K562 (cell line): ENCODE measurements at regions not wholly inside any gene's neighbourhood (a gene's known extent, or its start where the extent isn't known, plus 50 kb on each side); places are given as distances from the start of the nearest gene placed in this dataset.

ENCODE experiments used
- ATAC-seq: fragments of 200-7000 bp; cut with Tn5 transposase; 3 replicates; pipeline ENCODE4 v1.9.1; 2020; ENCODE audit warnings: moderate library complexity
- BruUV-seq: library from RNA; stranded (reverse); fragments of 400-500 nt; replicated peaks from 2 replicates; lab custom pipeline; 2021; lab: Mats Ljungman, UMichigan
- CTCF ChIA-PET: fragments of 300-600 bp; formaldehyde crosslinking; extraction: SDS; loops from one replicate; lab custom pipeline; 2021; ENCODE audit warnings: low intra/inter-chr PET ratio; lab: Yijun Ruan, JAX
- POLR2A ChIA-PET: fragments of 300-600, 350-650 bp; sonication (Branson Sonifier 250); formaldehyde crosslinking; extraction: SDS; loops from one replicate; lab custom pipeline; 2021; ENCODE audit warnings: antibody characterized with exemption, inconsistent platforms; lab: Yijun Ruan, JAX
- DNase-seq, 4 experiments: peaks; one replicate each; pipeline versions ENCODE4 v3.0.0 to v3.0.0-alpha.2; 2011 to 2018; ENCODE audit warnings: low spot score in 3 of 4, mixed read lengths in 3 of 4; ENCODE audit errors: extremely low read depth in 1 of 4
- FAIRE-seq: peaks from 2 replicates; lab custom pipeline; 2011; peaks lifted over from hg19 to GRCh38; lab: Jason Lieb, UNC
- H2AFZ ChIP-seq: 2 replicates; pipeline ENCODE4 v1.6.0; 2011; ENCODE audit warnings: low read depth, low read length, control low read depth, inconsistent platforms
- H3K27ac ChIP-seq: fragments of 200-600 bp; 3 replicates; pipeline ENCODE4 v1.8.0; 2011; ENCODE audit warnings: low read depth, mild to moderate bottlenecking, control low read depth, inconsistent platforms, low read length, moderate library complexity, mixed read lengths; ENCODE audit errors: extremely low read depth
- H3K27me3 ChIP-seq, 2 experiments: fragments of 300-600 bp in 1 of 2; 2 replicates in 1 of 2; 3 replicates in 1 of 2; pipeline versions ENCODE4 v1.6.0 to v1.8.0; 2011; ENCODE audit warnings: inconsistent platforms in 2 of 2, low read length in 2 of 2, mild to moderate bottlenecking in 1 of 2, mixed read lengths in 1 of 2, moderate library complexity in 1 of 2; ENCODE audit not compliant: control insufficient read depth in 2 of 2, insufficient read depth in 2 of 2
- H3K36me3 ChIP-seq: fragments of 300-600 bp; 3 replicates; pipeline ENCODE4 v1.8.0; 2011; ENCODE audit warnings: mild to moderate bottlenecking, low read length, inconsistent platforms; ENCODE audit not compliant: control insufficient read depth, insufficient read depth
- H3K4me1 ChIP-seq, 2 experiments: fragments of 200-600 bp in 1 of 2; replicated peaks in 1 of 2; 2 replicates in 1 of 2; 3 replicates in 1 of 2; pipeline versions ENCODE4 v1.5.1 to v1.8.0; 2011; ENCODE audit warnings: inconsistent platforms in 2 of 2, low read length in 2 of 2, mild to moderate bottlenecking in 1 of 2, mixed read lengths in 1 of 2, moderate library complexity in 1 of 2; ENCODE audit not compliant: control insufficient read depth in 2 of 2, insufficient read depth in 2 of 2
- H3K4me2 ChIP-seq: 2 replicates; pipeline ENCODE4 v1.6.1; 2011; ENCODE audit warnings: low read length, control low read depth, inconsistent platforms, mixed read lengths; ENCODE audit not compliant: insufficient read depth
- H3K4me3 ChIP-seq: fragments of 200-600 bp; sonication (generic), shearing (Covaris generic); 2 replicates; pipeline ENCODE4 v1.5.1; 2016; ENCODE audit warnings: control low read depth, inconsistent platforms
- H3K79me2 ChIP-seq: fragments of 200-600 bp; 3 replicates; pipeline ENCODE4 v1.8.0; 2011; ENCODE audit warnings: low read length, inconsistent platforms; ENCODE audit not compliant: control insufficient read depth, insufficient read depth
- H3K9ac ChIP-seq, 2 experiments: 2 replicates each; pipeline versions ENCODE4 v1.6.0 to v1.6.1; 2011; ENCODE audit warnings: low read depth in 2 of 2, low read length in 2 of 2, control low read depth in 1 of 2, inconsistent platforms in 1 of 2, mild to moderate bottlenecking in 1 of 2, mixed read lengths in 1 of 2; ENCODE audit not compliant: insufficient read depth in 1 of 2
- H3K9me1 ChIP-seq: one replicate; pipeline ENCODE4 v1.6.0; 2011; ENCODE audit warnings: inconsistent platforms, mild to moderate bottlenecking, low read length, moderate library complexity; ENCODE audit not compliant: control insufficient read depth, insufficient read depth
- H3K9me3 ChIP-seq: replicated peaks from 2 replicates; pipeline ENCODE4 v1.5.1; 2011; ENCODE audit warnings: low read depth, low read length, inconsistent platforms; ENCODE audit not compliant: control insufficient read depth, insufficient read depth
- H4K20me1 ChIP-seq: replicated peaks from 2 replicates; pipeline ENCODE4 v1.6.1; 2011; ENCODE audit warnings: low read length, inconsistent platforms, mixed read lengths; ENCODE audit not compliant: control insufficient read depth, insufficient read depth
- CEBPG ChIP-seq, 3 experiments: fragments of 200-800 bp in 1 of 3; sonication (Bioruptor generic) in 1 of 3; sonication (generic) in 1 of 3; formaldehyde crosslinking in 1 of 3; IDR thresholded peaks in 2 of 3; conservative IDR thresholded peaks in 1 of 3; 2 replicates each; pipeline versions ENCODE4 v1.6.1 to v1.8.0; 2016 to 2022; ENCODE audit warnings: missing compliant biosample characterization in 2 of 3, missing genetic modification characterization in 2 of 3, mild to moderate bottlenecking in 1 of 3, missing genetic modification reagents in 1 of 3
- FIP1L1 ChIP-seq: fragments of 200-400 bp; formaldehyde crosslinking; IDR thresholded peaks from 2 replicates; pipeline ENCODE4 v1.6.1; 2018; ENCODE audit warnings: mild to moderate bottlenecking, low read depth, low read length; ENCODE audit not compliant: poor library complexity, severe bottlenecking
- RBM17 ChIP-seq: fragments of 200-400 bp; formaldehyde crosslinking; IDR thresholded peaks from 2 replicates; pipeline ENCODE4 v1.6.1; 2017; ENCODE audit warnings: low read depth, mild to moderate bottlenecking, low read length, borderline replicate concordance
- RBM22 ChIP-seq: fragments of 200-400 bp; formaldehyde crosslinking; IDR thresholded peaks from 2 replicates; pipeline ENCODE4 v1.6.1; 2018; ENCODE audit warnings: low read length, low read depth; ENCODE audit not compliant: poor library complexity, severe bottlenecking
- SMARCE1 ChIP-seq: fragments of 450-650 bp; IDR thresholded peaks from 2 replicates; pipeline ENCODE4 v1.7.1; 2016; ENCODE audit warnings: mild to moderate bottlenecking
- SNRNP70 ChIP-seq: fragments of 200-400 bp; formaldehyde crosslinking; optimal IDR thresholded peaks from 2 replicates; pipeline ENCODE3; 2017; ENCODE audit warnings: low read depth, low read length
- TGIF2 ChIP-seq: sonication (generic); formaldehyde crosslinking; IDR thresholded peaks from 2 replicates; pipeline ENCODE4 v1.8.1; 2022; ENCODE audit warnings: mild to moderate bottlenecking, missing genetic modification reagents, moderate library complexity
- ZFPM2 ChIP-seq: fragments of 250-450 bp; sonication (Bioruptor Pico); IDR thresholded peaks from 2 replicates; pipeline ENCODE4 v1.5.1; 2022; ENCODE audit warnings: mild to moderate bottlenecking
- ZNF263 ChIP-seq: sonication (generic); formaldehyde crosslinking; IDR thresholded peaks from 2 replicates; pipeline ENCODE4 v1.8.0; 2022; ENCODE audit warnings: mild to moderate bottlenecking, missing genetic modification reagents, borderline replicate concordance
- ZNF311 ChIP-seq: fragments of 250-450 bp; sonication (Bioruptor Pico); IDR thresholded peaks from 2 replicates; pipeline ENCODE4 v1.4.0; 2020; ENCODE audit warnings: mild to moderate bottlenecking, moderate library complexity
- ZNF551 ChIP-seq: fragments of 250-450 bp; sonication (Bioruptor Pico); IDR thresholded peaks from 2 replicates; pipeline ENCODE4 v1.5.0; 2021; ENCODE audit warnings: mild to moderate bottlenecking, moderate library complexity
- ZNF695 ChIP-seq: fragments of 450-650 bp; formaldehyde crosslinking; IDR thresholded peaks from 2 replicates; pipeline ENCODE4 v1.4.0; 2020; ENCODE audit warnings: mild to moderate bottlenecking, moderate library complexity
- WGBS: fragments of 100-300 bp; shearing (Covaris generic); methylation state at CpG from one replicate; pipeline ENCODE4 v1.1.6; 2016; ENCODE audit warnings: low coverage, mixed read lengths; ENCODE audit not compliant: insufficient coverage; ENCODE audit errors: missing lambda C conversion rate; 5-methylcytosine and 5-hydroxymethylcytosine counted together
- in situ Hi-C: fragments of 300-500 bp; cut with MboI; formaldehyde crosslinking; loops from 4 replicates; pipeline ENCODE4 v1.15.0; 2018; ENCODE audit warnings: inconsistent platforms, mixed read lengths
- intact Hi-C: fragments of 100-400 bp; cut with micrococcal nuclease; formaldehyde crosslinking; loops from 2 replicates; pipeline ENCODE4 v1.14.2; 2022
- TF ChIP-seq, protein P1 (sequence below): fragments of 250-450 bp; sonication (Bioruptor Pico); IDR thresholded peaks from 2 replicates; pipeline ENCODE4 v1.4.0; 2020; ENCODE audit warnings: borderline replicate concordance
- TF ChIP-seq, protein P2 (sequence below): fragments of 450-650 bp; IDR thresholded peaks from 2 replicates; pipeline ENCODE4 v1.6.1; 2018; ENCODE audit warnings: mild to moderate bottlenecking, low read depth; ENCODE audit not compliant: partially characterized antibody
- TF ChIP-seq, protein P3 (sequence below), 2 experiments: fragments of 200-800 bp in 1 of 2; sonication (Bioruptor generic) in 1 of 2; sonication (generic) in 1 of 2; formaldehyde crosslinking in 1 of 2; IDR thresholded peaks in 1 of 2; conservative IDR thresholded peaks in 1 of 2; 2 replicates each; pipeline versions ENCODE4 v1.5.0 to v1.6.1; 2016 to 2020; ENCODE audit warnings: missing compliant biosample characterization in 1 of 2, missing genetic modification characterization in 1 of 2, missing genetic modification reagents in 1 of 2

DNA sequence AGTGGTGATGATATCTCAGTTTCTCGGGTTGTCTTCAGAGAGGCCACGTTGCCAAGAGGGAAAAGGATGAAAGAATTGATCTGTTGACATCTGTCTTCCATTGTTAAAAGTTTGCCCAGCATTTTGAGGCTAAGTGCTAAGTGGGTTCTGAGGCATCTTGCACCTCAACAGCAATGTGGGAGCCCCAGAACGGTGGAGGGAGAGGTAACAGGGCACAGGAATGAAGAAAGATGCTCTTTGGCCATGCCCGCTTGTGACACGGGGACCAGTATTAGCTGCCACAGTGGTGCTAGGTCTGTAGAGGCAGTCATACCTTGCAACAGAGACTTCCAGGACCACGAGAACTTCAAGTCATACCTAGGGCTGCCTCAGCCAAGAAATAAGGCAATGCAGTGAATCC lies 106.6 kb upstream of the NUPR2 start (continued):
- TF ChIP-seq, protein P1, sequence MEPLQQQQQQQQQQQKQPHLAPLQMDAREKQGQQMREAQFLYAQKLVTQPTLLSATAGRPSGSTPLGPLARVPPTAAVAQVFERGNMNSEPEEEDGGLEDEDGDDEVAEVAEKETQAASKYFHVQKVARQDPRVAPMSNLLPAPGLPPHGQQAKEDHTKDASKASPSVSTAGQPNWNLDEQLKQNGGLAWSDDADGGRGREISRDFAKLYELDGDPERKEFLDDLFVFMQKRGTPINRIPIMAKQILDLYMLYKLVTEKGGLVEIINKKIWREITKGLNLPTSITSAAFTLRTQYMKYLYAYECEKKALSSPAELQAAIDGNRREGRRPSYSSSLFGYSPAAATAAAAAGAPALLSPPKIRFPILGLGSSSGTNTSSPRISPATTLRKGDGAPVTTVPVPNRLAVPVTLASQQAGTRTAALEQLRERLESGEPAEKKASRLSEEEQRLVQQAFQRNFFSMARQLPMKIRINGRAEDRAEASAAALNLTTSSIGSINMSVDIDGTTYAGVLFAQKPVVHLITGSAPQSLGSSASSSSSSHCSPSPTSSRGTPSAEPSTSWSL (CRISPR knock-in tag), result no peak
- TF ChIP-seq ZNF311, result no peak
- no peak for TF ChIP-seq CEBPG (CRISPR knock-in tag; IDR thresholded peaks at IDR 0.05)
- TF ChIP-seq CEBPG (tag; conservative IDR thresholded peaks at IDR 0.05 in 1 of 2, IDR thresholded peaks at IDR 0.05 in 1 of 2), result no peak

DNA sequence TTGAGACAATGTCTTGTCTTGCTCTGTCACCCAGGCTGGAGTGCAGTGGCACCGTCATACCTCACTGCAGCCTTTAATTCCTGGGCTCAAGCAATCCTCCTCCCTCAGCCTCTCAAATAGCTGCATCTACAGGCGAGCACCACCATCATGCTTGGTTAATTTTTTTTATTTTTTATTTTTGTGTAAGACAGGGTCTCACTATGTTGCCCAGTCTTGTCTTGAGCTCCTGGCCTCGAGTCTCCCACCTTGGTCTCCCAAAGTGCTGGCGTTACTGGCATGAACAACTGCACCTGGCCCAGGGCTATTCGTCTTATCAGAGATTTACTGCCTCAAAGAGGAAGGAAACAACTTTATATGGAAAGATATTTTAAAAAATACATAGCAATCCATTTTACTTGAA lies 102.8 kb upstream of the NUPR2 start:
- FAIRE-seq, result no peak
- DNase-seq, result no peak
- TF ChIP-seq RBM22 (no peak), ZFPM2 (CRISPR knock-in tag) (no peak), SMARCE1 (no peak), ZNF263 (CRISPR knock-in tag) (no peak), FIP1L1 (no peak), SNRNP70 (no peak), TGIF2 (CRISPR knock-in tag) (no peak), RBM17 (no peak), ZNF551 (CRISPR knock-in tag) (no peak), ZNF695 (CRISPR knock-in tag) (no peak)
- TF ChIP-seq, protein P2, sequence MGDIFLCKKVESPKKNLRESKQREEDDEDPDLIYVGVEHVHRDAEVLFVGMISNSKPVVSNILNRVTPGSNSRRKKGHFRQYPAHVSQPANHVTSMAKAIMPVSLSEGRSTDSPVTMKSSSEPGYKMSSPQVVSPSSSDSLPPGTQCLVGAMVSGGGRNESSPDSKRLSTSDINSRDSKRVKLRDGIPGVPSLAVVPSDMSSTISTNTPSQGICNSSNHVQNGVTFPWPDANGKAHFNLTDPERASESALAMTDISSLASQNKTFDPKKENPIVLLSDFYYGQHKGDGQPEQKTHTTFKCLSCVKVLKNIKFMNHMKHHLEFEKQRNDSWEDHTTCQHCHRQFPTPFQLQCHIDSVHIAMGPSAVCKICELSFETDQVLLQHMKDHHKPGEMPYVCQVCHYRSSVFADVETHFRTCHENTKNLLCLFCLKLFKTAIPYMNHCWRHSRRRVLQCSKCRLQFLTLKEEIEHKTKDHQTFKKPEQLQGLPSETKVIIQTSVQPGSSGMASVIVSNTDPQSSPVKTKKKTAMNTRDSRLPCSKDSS, result no peak
- TF ChIP-seq, protein P3, sequence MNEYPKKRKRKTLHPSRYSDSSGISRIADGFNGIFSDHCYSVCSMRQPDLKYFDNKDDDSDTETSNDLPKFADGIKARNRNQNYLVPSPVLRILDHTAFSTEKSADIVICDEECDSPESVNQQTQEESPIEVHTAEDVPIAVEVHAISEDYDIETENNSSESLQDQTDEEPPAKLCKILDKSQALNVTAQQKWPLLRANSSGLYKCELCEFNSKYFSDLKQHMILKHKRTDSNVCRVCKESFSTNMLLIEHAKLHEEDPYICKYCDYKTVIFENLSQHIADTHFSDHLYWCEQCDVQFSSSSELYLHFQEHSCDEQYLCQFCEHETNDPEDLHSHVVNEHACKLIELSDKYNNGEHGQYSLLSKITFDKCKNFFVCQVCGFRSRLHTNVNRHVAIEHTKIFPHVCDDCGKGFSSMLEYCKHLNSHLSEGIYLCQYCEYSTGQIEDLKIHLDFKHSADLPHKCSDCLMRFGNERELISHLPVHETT (CRISPR knock-in tag; conservative IDR thresholded peaks at IDR 0.05 in 1 of 2, IDR thresholded peaks at IDR 0.05 in 1 of 2), result no peak

More for the DNA sequence above, 102.8 kb upstream of the NUPR2 start:
- ATAC-seq, result no peak
- Histone ChIP-seq H3K36me3 (no peaks in the 10 kb centered on the region), H3K9me3 (no peaks in the 10 kb centered on the region), H3K9me1 (no peaks in the 10 kb centered on the region), H3K4me2 (no peak overlapping the region), H2AFZ (no peak overlapping the region), H3K4me3 (no peak overlapping the region), H3K9ac (no peak overlapping the region), H3K27me3 (no peaks in the 10 kb centered on the region), H4K20me1 (no peaks in the 10 kb centered on the region), H3K27ac (no peak overlapping the region), H3K79me2 (no peaks in the 10 kb centered on the region), H3K4me1 (no peaks in the 10 kb centered on the region)
- no TSS peak for BruUV-seq
- ChIA-PET POLR2A (interaction anchor here (0.7 kb wide), 1 partner anchor 293 kb away, joined by 3 read pairs; no protein-coding TSS in a partner anchor), CTCF (no interaction called here)
- in situ Hi-C loops (no loop called here), intact Hi-C loops (no loop called here)
- WGBS, result 0% methylated on average over 5 of the region's 5 CpGs
